ENCODE measurements at regions not wholly inside any gene's neighbourhood (a gene's known extent, or its start where the extent isn't known, plus 50 kb on each side); places are given as distances from the start of the nearest gene placed in this dataset.

- Mint-ChIP-seq H3K4me3 (ENCODE audit: unreplicated experiment) (no peak overlapping the region), H3K36me3 (ENCODE audit: unreplicated experiment) (no peaks in the 10 kb centered on the region), H3K27me3 (ENCODE audit: unreplicated experiment) (no peaks in the 10 kb centered on the region), H3K4me1 (ENCODE audit: low read depth, unreplicated experiment) (no peaks in the 10 kb centered on the region), H3K27ac (ENCODE audit: unreplicated experiment) (no peak overlapping the region), H3K9me3 (ENCODE audit: unreplicated experiment) (no peaks in the 10 kb centered on the region)
- DNase-seq: no peak
- peak; percentile 77 for TF ChIP-seq CTCF (IDR thresholded peaks at IDR 0.05; ENCODE audit: partially characterized antibody, unreplicated experiment)
These were observed 99.2 kb downstream of the CTH start for GRCh38 chr1:70509996-70510876.

- Mint-ChIP-seq H3K4me1 (ENCODE audit: low read depth, unreplicated experiment) (no peaks in the 10 kb centered on the region), H3K9me3 (ENCODE audit: unreplicated experiment) (no peaks in the 10 kb centered on the region), H3K27me3 (ENCODE audit: unreplicated experiment) (no peaks in the 10 kb centered on the region), H3K4me3 (ENCODE audit: unreplicated experiment) (no peak overlapping the region), H3K27ac (ENCODE audit: unreplicated experiment) (no peak overlapping the region), H3K36me3 (ENCODE audit: unreplicated experiment) (no peaks in the 10 kb centered on the region)
- TF ChIP-seq CTCF (IDR thresholded peaks at IDR 0.05; ENCODE audit: partially characterized antibody, unreplicated experiment): no peak
- DNase-seq: no peak
These were observed 106.4 kb downstream of the CTH start for GRCh38 chr1:70517444-70517843.

GRCh38 chr1:70518106-70518505 lies 107.0 kb downstream of the CTH start:
- Mint-ChIP-seq H3K4me3 (ENCODE audit: unreplicated experiment) (no peak overlapping the region), H3K27ac (ENCODE audit: unreplicated experiment) (no peak overlapping the region), H3K4me1 (ENCODE audit: low read depth, unreplicated experiment) (no peaks in the 10 kb centered on the region), H3K36me3 (ENCODE audit: unreplicated experiment) (no peaks in the 10 kb centered on the region), H3K27me3 (ENCODE audit: unreplicated experiment) (no peaks in the 10 kb centered on the region), H3K9me3 (ENCODE audit: unreplicated experiment) (no peaks in the 10 kb centered on the region)
- DNase-seq: no peak
- TF ChIP-seq CTCF (IDR thresholded peaks at IDR 0.05; ENCODE audit: partially characterized antibody, unreplicated experiment): no peak

- TF ChIP-seq CTCF (IDR thresholded peaks at IDR 0.05; ENCODE audit: partially characterized antibody, unreplicated experiment): peak; percentile 33
- DNase-seq: peak; percentile 35
- H3K27me3 Mint-ChIP-seq (ENCODE audit: unreplicated experiment): no peaks in the 10 kb centered on the region
- H3K4me3 Mint-ChIP-seq (ENCODE audit: unreplicated experiment): no peak overlapping the region
- no peak overlapping the region for H3K27ac Mint-ChIP-seq (ENCODE audit: unreplicated experiment)
- no peaks in the 10 kb centered on the region for H3K36me3 Mint-ChIP-seq (ENCODE audit: unreplicated experiment)
- no peaks in the 10 kb centered on the region for H3K9me3 Mint-ChIP-seq (ENCODE audit: unreplicated experiment)
- no peaks in the 10 kb centered on the region for H3K4me1 Mint-ChIP-seq (ENCODE audit: low read depth, unreplicated experiment)
These were observed 117.7 kb downstream of the CTH start for GRCh38 chr1:70528590-70529333.
